GM23248 (cell line): ENCODE measurements at regions not wholly inside any gene's neighbourhood (a gene's known extent, or its start where the extent isn't known, plus 50 kb on each side); places are given as distances from the start of the nearest gene placed in this dataset.
A peak's percentile ranks its signal among the peaks of the same experiment; 100 is the strongest.
"Not testable (repeated sequence)": the region's sequence is repeated elsewhere in the genome, so short reads cannot be mapped to it uniquely, and the experiment has no call there.

Experiments
- DNase-seq: peaks from one replicate; pipeline ENCODE4 v3.0.0-alpha.2; 2015
- H2AFZ ChIP-seq: fragments of 200-600 bp; sonication (generic); 2 replicates; pipeline ENCODE4 v1.6.1; 2016; ENCODE audit warnings: antibody characterized with exemption
- H3F3A ChIP-seq: fragments of 200-600 bp; sonication (generic); 2 replicates; pipeline ENCODE4 v1.6.1; 2016; ENCODE audit warnings: mild to moderate bottlenecking, antibody characterized with exemption, mixed run types; ENCODE audit not compliant: insufficient read depth
- H3K27ac ChIP-seq: fragments of 200-600 bp; sonication (generic); 2 replicates; pipeline ENCODE4 v1.5.1; 2016; ENCODE audit warnings: mild to moderate bottlenecking
- H3K27me3 ChIP-seq: fragments of 200-600 bp; sonication (generic); replicated peaks from 2 replicates; pipeline ENCODE4 v1.6.1; 2016; ENCODE audit warnings: mild to moderate bottlenecking; ENCODE audit not compliant: insufficient read depth
- H3K36me3 ChIP-seq: fragments of 200-600 bp; sonication (generic); 2 replicates; pipeline ENCODE4 v1.6.1; 2016; ENCODE audit warnings: low read depth, mild to moderate bottlenecking
- H3K4me1 ChIP-seq: fragments of 200-600 bp; sonication (generic); 2 replicates; pipeline ENCODE4 v1.6.1; 2016; ENCODE audit warnings: mild to moderate bottlenecking; ENCODE audit not compliant: insufficient read depth
- H3K4me2 ChIP-seq: fragments of 200-600 bp; sonication (generic); one replicate; pipeline ENCODE4 v1.6.1; 2016; ENCODE audit warnings: mild to moderate bottlenecking; ENCODE audit not compliant: unreplicated experiment
- H3K4me3 ChIP-seq: fragments of 200-600 bp; sonication (generic); 2 replicates; pipeline ENCODE4 v1.5.1; 2016; ENCODE audit warnings: mild to moderate bottlenecking
- H3K79me2 ChIP-seq: fragments of 200-600 bp; sonication (generic); 2 replicates; pipeline ENCODE4 v1.6.1; 2016; ENCODE audit warnings: mild to moderate bottlenecking; ENCODE audit not compliant: insufficient read depth
- H3K9ac ChIP-seq: fragments of 200-600 bp; sonication (generic); 2 replicates; pipeline ENCODE4 v1.6.1; 2016; ENCODE audit warnings: mild to moderate bottlenecking
- H3K9me2 ChIP-seq: fragments of 200-600 bp; sonication (generic); 2 replicates; pipeline ENCODE4 v1.6.1; 2016; ENCODE audit warnings: mixed run types, mild to moderate bottlenecking, moderate library complexity; ENCODE audit not compliant: insufficient read depth
- H3K9me3 ChIP-seq: fragments of 200-600 bp; sonication (generic); one replicate; pipeline ENCODE4 v1.6.1; 2017; ENCODE audit warnings: low read depth
- H4K20me1 ChIP-seq: fragments of 200-600 bp; sonication (generic); 2 replicates; pipeline ENCODE4 v1.6.0; 2016; ENCODE audit not compliant: insufficient read depth
- EZH2 ChIP-seq: fragments of 200-600 bp; sonication (generic); IDR thresholded peaks from 2 replicates; pipeline ENCODE4 v1.6.1; 2018; ENCODE audit warnings: antibody characterized with exemption, mild to moderate bottlenecking; ENCODE audit not compliant: insufficient read depth, poor library complexity, severe bottlenecking
- EZH2phosphoT487 ChIP-seq: fragments of 200-600 bp; sonication (generic); IDR thresholded peaks from 2 replicates; pipeline ENCODE4 v1.6.1; 2018; ENCODE audit warnings: antibody characterized with exemption, moderate library complexity, mild to moderate bottlenecking, low read depth; ENCODE audit not compliant: insufficient read depth
- WGBS, 2 experiments: methylation state at CpG; one replicate each; pipeline ENCODE4 v1.1.6; 2015 to 2017; ENCODE audit warnings: low lambda C conversion rate in 2 of 2, low coverage in 1 of 2; ENCODE audit errors: missing lambda C conversion rate in 2 of 2; 5-methylcytosine and 5-hydroxymethylcytosine counted together
- in situ Hi-C: fragments of 300-500 bp; cut with MboI; formaldehyde crosslinking; loops from 2 replicates; pipeline ENCODE4 v1.15.0; 2020

DNA sequence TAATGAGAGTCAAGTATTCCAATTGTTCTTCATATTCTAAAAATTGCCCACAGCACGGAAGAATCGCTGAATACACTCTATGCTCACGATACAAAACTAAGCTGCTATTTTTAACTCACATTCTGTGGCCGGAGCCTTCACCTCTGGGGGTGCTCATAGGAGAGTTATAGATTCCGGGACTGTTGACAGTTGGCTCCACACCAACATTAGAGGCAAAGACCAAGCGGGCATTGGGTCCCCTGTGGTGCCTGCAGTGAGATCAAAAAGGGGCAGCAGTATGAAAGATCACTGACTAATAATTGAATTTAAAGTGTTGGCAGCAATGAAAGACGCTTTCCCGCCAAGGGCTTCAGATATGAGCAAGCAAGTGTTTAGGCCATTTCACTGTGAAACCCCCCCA is 146.0 kb downstream of the TMEM144 start:
- Histone ChIP-seq H3K27ac (no peak overlapping the region), H3K4me3 (no peak overlapping the region), H3K9me3 (no peaks in the 10 kb centered on the region), H3K9me2 (peaks cover 10% of the 10 kb centered on the region; the same call in 1 of the 2 replicates), H3K79me2 (no peaks in the 10 kb centered on the region), H3K9ac (no peak overlapping the region), H3F3A (no peaks in the 10 kb centered on the region), H3K36me3 (no peaks in the 10 kb centered on the region), H2AFZ (no peak overlapping the region), H3K4me1 (no peaks in the 10 kb centered on the region), H4K20me1 (no peaks in the 10 kb centered on the region), H3K27me3 (no peaks in the 10 kb centered on the region), H3K4me2 (no peak overlapping the region)
- in situ Hi-C loops, result no loop called here
- TF ChIP-seq EZH2phosphoT487, result no peak
- no peak for DNase-seq
- WGBS, 2 experiments, result 68% methylated on average over 8 of the region's 8 CpGs

DNA sequence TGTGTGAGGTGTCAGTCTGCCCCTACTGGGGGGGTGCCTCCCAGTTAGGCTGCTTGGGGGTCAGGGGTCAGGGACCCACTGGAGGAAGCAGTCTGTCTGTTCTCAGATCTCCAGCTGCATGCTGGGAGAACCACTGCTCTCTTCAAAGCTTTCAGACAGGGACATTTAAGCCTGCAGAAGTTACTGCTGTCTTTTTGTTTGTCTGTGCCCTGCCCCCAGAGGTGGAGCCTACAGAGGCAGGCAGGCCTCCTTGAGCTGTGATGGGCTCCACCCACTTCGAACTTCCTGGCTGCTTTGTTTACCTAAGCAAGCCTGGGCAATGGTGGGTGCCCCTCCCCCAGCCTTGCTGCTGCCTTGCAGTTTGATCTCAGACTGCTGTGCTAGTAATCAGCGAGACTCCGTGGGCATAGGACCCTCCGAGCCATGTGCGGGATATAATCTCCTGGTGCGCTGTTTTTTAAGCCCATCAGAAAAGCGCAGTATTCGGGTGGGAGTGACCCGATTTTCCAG is 153.7 kb upstream of the RXFP1 start:
- DNase-seq, H3F3A ChIP-seq, H3K9ac ChIP-seq, in situ Hi-C loops, H3K9me2 ChIP-seq, H2AFZ ChIP-seq, H3K27ac ChIP-seq, H3K79me2 ChIP-seq, H3K9me3 ChIP-seq, H4K20me1 ChIP-seq, H3K4me2 ChIP-seq, H3K4me3 ChIP-seq, H3K27me3 ChIP-seq, H3K36me3 ChIP-seq: not testable (repeated sequence)
- peaks cover 29% of the 10 kb centered on the region for H3K4me1 ChIP-seq
- 93 to 94% methylated on average over 9 of the region's 9 CpGs for WGBS, 2 experiments

DNA sequence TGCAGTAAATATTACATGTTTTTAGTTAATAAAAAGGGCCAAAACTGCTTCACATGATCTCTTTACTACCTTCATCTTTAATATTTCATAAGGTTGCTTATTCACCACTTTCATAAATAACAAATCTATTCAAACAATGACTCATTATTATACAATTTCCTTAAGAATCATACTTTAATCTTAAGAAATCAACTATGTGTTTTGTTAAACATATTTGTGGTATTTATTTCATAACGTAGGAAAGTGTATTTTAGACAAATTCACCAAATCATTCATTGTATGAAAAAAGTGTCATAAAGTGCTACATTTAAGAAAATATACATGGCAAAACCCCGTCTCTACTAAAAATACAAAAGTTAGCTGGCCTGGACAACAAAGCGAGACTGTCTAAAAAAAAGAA is 150.5 kb upstream of the RXFP1 start:
- Histone ChIP-seq H3K4me2 (peak overlapping the region; percentile 33), H3K9ac (no peak overlapping the region), H3K79me2 (no peaks in the 10 kb centered on the region), H3K9me2 (no peaks in the 10 kb centered on the region), H3K9me3 (no peaks in the 10 kb centered on the region), H4K20me1 (no peaks in the 10 kb centered on the region), H3K36me3 (no peaks in the 10 kb centered on the region), H3F3A (no peaks in the 10 kb centered on the region; the same call in 1 of the 2 replicates), H3K27me3 (no peaks in the 10 kb centered on the region), H3K4me1 (peaks cover 32% of the 10 kb centered on the region), H2AFZ (no peak overlapping the region), H3K4me3 (no peak overlapping the region), H3K27ac (peak overlapping the region; percentile 19; the same call in 1 of the 2 replicates)
- in situ Hi-C loops, result no loop called here
- peak; percentile 60 for DNase-seq
- TF ChIP-seq EZH2phosphoT487 (no peak), EZH2 (no peak)
- 41 to 45% methylated on average over 3 of the region's 3 CpGs for WGBS, 2 experiments

DNA sequence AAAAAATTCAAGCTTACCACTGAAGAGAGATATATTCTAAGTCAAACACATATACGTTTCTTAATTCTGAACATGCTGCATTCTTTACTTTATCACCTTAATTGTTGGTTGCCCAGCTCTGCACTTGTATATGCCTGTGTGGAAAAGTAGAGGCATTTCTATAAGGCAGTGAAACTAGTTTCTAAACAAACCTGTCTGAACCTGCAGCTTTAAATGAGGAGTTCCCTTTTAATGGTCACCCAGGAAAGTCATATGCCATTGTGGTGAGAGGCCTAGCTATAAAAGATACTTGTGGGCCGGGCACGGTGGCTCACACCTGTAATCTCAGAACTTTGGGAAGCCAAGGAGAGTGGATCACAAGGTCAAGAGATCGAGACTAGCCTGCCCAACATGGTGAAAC is 147.4 kb upstream of the RXFP1 start:
- no peaks in the 10 kb centered on the region for H3K79me2 ChIP-seq
- H3K9ac ChIP-seq, result no peak overlapping the region
- no peaks in the 10 kb centered on the region for H3K9me2 ChIP-seq
- H3K4me2 ChIP-seq, result no peak overlapping the region
- H3K4me3 ChIP-seq, result no peak overlapping the region
- peaks cover 37% of the 10 kb centered on the region for H3K4me1 ChIP-seq
- H3K27ac ChIP-seq, result no peak overlapping the region
- 94 to 97% methylated on average over 4 of the region's 4 CpGs for WGBS, 2 experiments
- DNase-seq, result no peak
- no peaks in the 10 kb centered on the region; the same call in 1 of the 2 replicates for H3F3A ChIP-seq
- no peaks in the 10 kb centered on the region for H3K9me3 ChIP-seq
- no peaks in the 10 kb centered on the region for H3K27me3 ChIP-seq
- H4K20me1 ChIP-seq, result no peaks in the 10 kb centered on the region
- no peak for TF ChIP-seq EZH2phosphoT487
- no peak for TF ChIP-seq EZH2
- in situ Hi-C loops, result no loop called here
- H2AFZ ChIP-seq, result no peak overlapping the region
- H3K36me3 ChIP-seq, result no peaks in the 10 kb centered on the region
